BJ (cell line): ENCODE measurements at regions not wholly inside any gene's neighbourhood (a gene's known extent, or its start where the extent isn't known, plus 50 kb on each side); places are given as distances from the start of the nearest gene placed in this dataset.

Experiments used
- CTCF ChIA-PET: fragments of 350-600 bp; formaldehyde crosslinking; extraction: SDS; loops from one replicate; lab custom pipeline; 2021; ENCODE audit warnings: antibody characterized with exemption, inconsistent platforms; lab: Yijun Ruan, JAX
- POLR2A ChIA-PET: fragments of 300-600 bp; sonication (Branson Sonifier 250); formaldehyde crosslinking; extraction: SDS; loops from one replicate; lab custom pipeline; 2021; ENCODE audit warnings: antibody characterized with exemption; lab: Charles Lee
- DNase-seq: peaks from one replicate; pipeline ENCODE4 v3.0.0-alpha.2; 2011; ENCODE audit warnings: low read depth
- H3K27me3 ChIP-seq: 2 replicates; pipeline ENCODE4 v1.6.0; 2011; ENCODE audit warnings: low read length; ENCODE audit not compliant: control insufficient read depth, insufficient read depth
- H3K36me3 ChIP-seq: 2 replicates; pipeline ENCODE4 v1.5.1; 2011; ENCODE audit warnings: low read length; ENCODE audit not compliant: control insufficient read depth, insufficient read depth
- H3K4me3 ChIP-seq: 2 replicates; pipeline ENCODE4 v1.5.1; 2011; ENCODE audit warnings: low read depth, mild to moderate bottlenecking, control low read depth, low read length
- TF ChIP-seq, protein P1 (sequence below): IDR thresholded peaks from 2 replicates; pipeline ENCODE4 v1.5.1; 2011; ENCODE audit warnings: low read depth, mild to moderate bottlenecking, control low read depth, inconsistent platforms, low read length, moderate library complexity; ENCODE audit not compliant: insufficient read depth

DNA sequence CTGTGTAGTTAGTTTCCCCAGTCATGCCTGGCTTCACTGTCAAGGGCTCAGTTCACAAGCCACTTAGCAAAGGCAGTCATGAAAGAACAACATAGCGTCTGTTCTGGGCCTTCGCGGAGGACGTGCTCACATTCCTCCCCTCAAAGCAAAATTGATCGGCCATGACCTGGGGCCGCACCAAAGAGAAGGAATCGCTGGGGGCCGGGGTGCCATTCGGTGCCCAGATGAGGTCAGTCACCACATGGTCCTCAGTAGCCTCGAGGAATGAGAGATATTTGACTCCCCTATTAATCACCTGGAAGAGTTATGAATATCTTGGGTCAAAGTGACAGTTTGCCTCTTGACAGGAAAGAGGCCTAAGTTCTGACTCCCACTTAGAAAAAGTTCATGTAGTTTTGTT lies 251.1 kb upstream of the JUN start:
- TF ChIP-seq, protein P1, sequence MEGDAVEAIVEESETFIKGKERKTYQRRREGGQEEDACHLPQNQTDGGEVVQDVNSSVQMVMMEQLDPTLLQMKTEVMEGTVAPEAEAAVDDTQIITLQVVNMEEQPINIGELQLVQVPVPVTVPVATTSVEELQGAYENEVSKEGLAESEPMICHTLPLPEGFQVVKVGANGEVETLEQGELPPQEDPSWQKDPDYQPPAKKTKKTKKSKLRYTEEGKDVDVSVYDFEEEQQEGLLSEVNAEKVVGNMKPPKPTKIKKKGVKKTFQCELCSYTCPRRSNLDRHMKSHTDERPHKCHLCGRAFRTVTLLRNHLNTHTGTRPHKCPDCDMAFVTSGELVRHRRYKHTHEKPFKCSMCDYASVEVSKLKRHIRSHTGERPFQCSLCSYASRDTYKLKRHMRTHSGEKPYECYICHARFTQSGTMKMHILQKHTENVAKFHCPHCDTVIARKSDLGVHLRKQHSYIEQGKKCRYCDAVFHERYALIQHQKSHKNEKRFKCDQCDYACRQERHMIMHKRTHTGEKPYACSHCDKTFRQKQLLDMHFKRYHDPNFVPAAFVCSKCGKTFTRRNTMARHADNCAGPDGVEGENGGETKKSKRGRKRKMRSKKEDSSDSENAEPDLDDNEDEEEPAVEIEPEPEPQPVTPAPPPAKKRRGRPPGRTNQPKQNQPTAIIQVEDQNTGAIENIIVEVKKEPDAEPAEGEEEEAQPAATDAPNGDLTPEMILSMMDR = no peak
- ChIA-PET POLR2A (no interaction called here), CTCF (interaction anchor here (0.6 kb wide), 3 partner anchors 31 to 293 kb away, joined by 3 to 5 read pairs (median 3); no protein-coding TSS in a partner anchor)
- Histone ChIP-seq H3K4me3 (no peak overlapping the region), H3K27me3 (no peaks in the 10 kb centered on the region), H3K36me3 (no peaks in the 10 kb centered on the region)
- DNase-seq = no peak

DNA sequence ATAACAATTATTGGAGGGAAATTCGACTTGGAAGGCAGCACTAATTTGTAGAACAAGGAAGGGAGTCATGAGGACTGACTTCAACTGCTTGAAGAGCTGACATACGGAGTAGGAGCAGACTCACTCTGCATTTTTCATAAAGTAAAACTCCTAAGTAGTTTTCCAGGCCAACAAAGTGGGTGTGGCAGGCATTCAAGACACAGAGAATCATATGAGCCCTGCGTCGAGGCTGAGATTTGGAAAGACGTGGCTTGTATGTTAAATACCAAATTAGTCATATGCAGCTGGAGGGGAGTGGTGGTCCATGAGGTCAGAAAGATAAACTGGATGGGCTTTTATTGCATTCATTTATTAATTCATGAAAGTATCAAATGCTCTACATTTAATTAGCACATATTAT lies 255.7 kb upstream of the JUN start:
- H3K36me3 ChIP-seq = no peaks in the 10 kb centered on the region
- no peaks in the 10 kb centered on the region for H3K27me3 ChIP-seq
- ChIA-PET POLR2A (no interaction called here), CTCF (no interaction called here)
- TF ChIP-seq, protein P1 = no peak
- H3K4me3 ChIP-seq = no peak overlapping the region
- DNase-seq = no peak

DNA sequence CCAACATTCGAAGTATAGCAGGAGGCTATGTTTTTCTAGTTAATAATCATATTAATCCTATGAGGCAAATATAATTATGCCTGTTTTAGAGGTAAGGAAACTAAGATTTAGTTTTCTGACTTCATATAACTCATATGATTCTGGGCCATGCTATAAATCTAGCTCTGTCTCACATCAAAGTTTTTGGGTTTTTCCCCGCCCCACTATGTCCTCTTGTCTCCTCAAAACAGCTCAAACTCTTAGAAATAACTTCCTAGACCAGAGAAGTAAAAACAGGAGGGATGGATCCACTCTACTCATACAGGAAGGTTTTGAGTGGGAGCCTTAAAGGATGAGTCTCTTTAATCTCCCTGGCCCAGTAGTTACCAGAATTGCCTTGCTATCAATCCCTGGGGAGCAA lies 256.4 kb upstream of the FGGY start:
- CTCF ChIA-PET = interaction anchor here (1.5 to 2.1 kb wide), 3 partner anchors 255 to 719 kb away, joined by 3 to 7 read pairs (median 6); no protein-coding TSS in a partner anchor
- H3K36me3 ChIP-seq = no peaks in the 10 kb centered on the region

DNA sequence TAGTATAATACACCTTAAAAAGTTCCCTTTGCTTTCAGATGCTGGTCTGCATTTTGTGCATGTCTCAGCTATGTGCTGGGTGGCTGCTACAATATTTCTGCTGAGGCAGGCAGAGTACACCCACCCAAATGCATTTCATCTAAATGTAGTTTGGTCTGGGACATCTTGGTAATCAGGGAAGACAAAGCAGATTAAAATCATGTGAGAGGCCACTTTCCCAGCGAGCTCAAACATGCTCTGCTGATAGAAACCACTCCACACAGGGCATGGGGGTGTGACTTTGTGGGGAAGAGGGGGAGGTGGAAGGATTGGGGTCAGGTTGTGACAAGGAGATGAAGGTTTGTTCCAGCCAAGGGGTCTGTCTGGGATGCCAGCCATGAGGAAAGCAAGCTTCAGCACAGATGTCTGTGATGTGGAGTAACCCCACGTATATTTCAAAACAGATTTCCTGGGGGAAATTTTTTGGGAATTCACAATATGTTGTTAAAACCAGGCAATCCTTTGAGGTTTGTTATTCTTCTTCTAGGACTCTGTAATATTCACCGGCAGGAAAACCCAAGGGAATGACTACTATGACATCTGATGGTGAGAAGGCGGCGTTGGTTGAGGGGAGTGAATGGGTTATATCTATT lies 255.1 kb upstream of the FGGY start:
- TF ChIP-seq, protein P1 = peak; percentile 38
- no peak for DNase-seq
- CTCF ChIA-PET = interaction anchor here (0.6 to 2.1 kb wide), 7 partner anchors 16 to 718 kb away, joined by 3 to 7 read pairs (median 4); no protein-coding TSS in a partner anchor
- no peaks in the 10 kb centered on the region for H3K27me3 ChIP-seq
- H3K4me3 ChIP-seq = no peak overlapping the region
- no peaks in the 10 kb centered on the region for H3K36me3 ChIP-seq
- POLR2A ChIA-PET = interaction anchor here (0.5 to 0.9 kb wide), 2 partner anchors 87 to 262 kb away, joined by 3 to 4 read pairs; no protein-coding TSS in a partner anchor

More for the DNA sequence above, 256.4 kb upstream of the FGGY start:
- DNase-seq = no peak
- TF ChIP-seq, protein P1 = no peak
- H3K4me3 ChIP-seq = no peak overlapping the region
- POLR2A ChIA-PET = no interaction called here
- H3K27me3 ChIP-seq = no peaks in the 10 kb centered on the region

DNA sequence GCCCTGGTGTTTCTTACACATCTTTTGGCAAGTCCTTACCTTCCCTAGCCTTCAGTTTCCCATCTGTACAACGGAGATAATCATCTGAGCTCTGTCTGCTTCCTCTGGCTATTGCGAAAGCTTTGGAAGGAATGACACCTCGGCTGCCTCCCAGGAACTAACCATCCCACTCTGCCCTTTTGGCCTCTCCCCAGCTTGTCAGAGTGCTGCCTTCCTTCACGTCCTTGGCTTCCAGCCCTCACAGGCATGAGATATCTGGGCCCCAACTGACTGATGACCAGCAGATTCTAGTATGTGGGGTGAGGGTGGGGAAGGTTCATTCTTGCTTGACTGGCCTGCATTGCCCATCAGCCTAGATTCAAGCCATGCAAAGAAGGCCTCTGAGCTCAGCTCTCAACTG lies 253.1 kb upstream of the FGGY start:
- TF ChIP-seq, protein P1 = no peak
- no peaks in the 10 kb centered on the region for H3K27me3 ChIP-seq
- H3K36me3 ChIP-seq = no peaks in the 10 kb centered on the region
- H3K4me3 ChIP-seq = no peak overlapping the region
- ChIA-PET CTCF (interaction anchor here (0.5 to 2.1 kb wide), 4 partner anchors 9 to 258 kb away, joined by 3 to 7 read pairs (median 4); no protein-coding TSS in a partner anchor), POLR2A (no interaction called here)
- peak; percentile 86 for DNase-seq
